ENCODE measurements at regions not wholly inside any gene's neighbourhood (a gene's known extent, or its start where the extent isn't known, plus 50 kb on each side); places are given as distances from the start of the nearest gene placed in this dataset.

DNA sequence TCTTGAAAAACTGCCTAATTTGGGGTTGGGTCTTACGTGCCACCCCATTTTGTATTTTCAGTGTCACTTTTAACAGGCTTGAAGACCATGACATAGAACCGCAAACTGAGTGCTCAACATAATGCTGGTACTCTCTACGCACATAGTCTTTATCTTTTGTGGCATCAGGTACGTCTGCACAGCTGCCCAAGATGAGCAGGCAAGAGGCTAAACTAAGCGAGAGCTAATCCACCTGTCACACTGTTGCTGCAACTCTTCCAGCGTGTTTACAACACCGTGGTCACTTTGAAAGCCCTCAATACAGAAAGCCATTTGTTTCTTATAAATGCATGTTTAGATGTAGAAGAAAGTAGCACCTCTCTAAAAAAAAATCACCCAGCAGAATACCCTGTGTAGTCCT, 270.0 kb upstream of the TCF4 start:
- Histone ChIP-seq H3K4me3 (ENCODE audit: insufficient read depth, low read length, poor library complexity, severe bottlenecking) (no peak overlapping the region), H3K9me3 (ENCODE audit: insufficient read depth, low read length) (no peaks in the 10 kb centered on the region), H2AFZ (ENCODE audit: low read depth, low read length, severe bottlenecking) (no peak overlapping the region), H3K36me3 (ENCODE audit: low read length) (no peaks in the 10 kb centered on the region), H3K79me2 (ENCODE audit: insufficient read depth, low read length) (no peaks in the 10 kb centered on the region), H3F3A (ENCODE audit: insufficient read depth) (no peaks in the 10 kb centered on the region), H3K27ac (ENCODE audit: low read depth, low read length) (no peak overlapping the region), H3K27me3 (ENCODE audit: low read length) (no peaks in the 10 kb centered on the region), H3K4me2 (ENCODE audit: low read depth, low read length, poor library complexity, severe bottlenecking) (no peak overlapping the region), H3K9ac (ENCODE audit: low read length) (no peak overlapping the region), H4K20me1 (ENCODE audit: low read depth, low read length) (no peaks in the 10 kb centered on the region), H3K9me2 (replicated peaks; ENCODE audit: insufficient read depth, low read length) (no peaks in the 10 kb centered on the region)
- no peak for TF ChIP-seq CTCF (IDR thresholded peaks at IDR 0.05; ENCODE audit: insufficient read depth, low read length, poor library complexity, severe bottlenecking)
- no peak for TF ChIP-seq EZH2phosphoT487 (conservative IDR thresholded peaks at IDR 0.05; ENCODE audit: low read length)

GRCh38 chr18:55857409-55857808, 269.4 kb upstream of the TCF4 start:
- Histone ChIP-seq H3K79me2 (ENCODE audit: insufficient read depth, low read length) (no peaks in the 10 kb centered on the region), H3K36me3 (ENCODE audit: low read length) (no peaks in the 10 kb centered on the region), H3K9me2 (replicated peaks; ENCODE audit: insufficient read depth, low read length) (no peaks in the 10 kb centered on the region), H2AFZ (ENCODE audit: low read depth, low read length, severe bottlenecking) (no peak overlapping the region), H3K4me2 (ENCODE audit: low read depth, low read length, poor library complexity, severe bottlenecking) (no peak overlapping the region), H3K27ac (ENCODE audit: low read depth, low read length) (no peak overlapping the region), H4K20me1 (ENCODE audit: low read depth, low read length) (no peaks in the 10 kb centered on the region), H3F3A (ENCODE audit: insufficient read depth) (no peaks in the 10 kb centered on the region), H3K9me3 (ENCODE audit: insufficient read depth, low read length) (no peaks in the 10 kb centered on the region), H3K4me3 (ENCODE audit: insufficient read depth, low read length, poor library complexity, severe bottlenecking) (no peak overlapping the region), H3K27me3 (ENCODE audit: low read length) (no peaks in the 10 kb centered on the region), H3K9ac (ENCODE audit: low read length) (no peak overlapping the region)
- TF ChIP-seq EZH2phosphoT487 (conservative IDR thresholded peaks at IDR 0.05; ENCODE audit: low read length) (no peak), CTCF (IDR thresholded peaks at IDR 0.05; ENCODE audit: insufficient read depth, low read length, poor library complexity, severe bottlenecking) (no peak)

DNA sequence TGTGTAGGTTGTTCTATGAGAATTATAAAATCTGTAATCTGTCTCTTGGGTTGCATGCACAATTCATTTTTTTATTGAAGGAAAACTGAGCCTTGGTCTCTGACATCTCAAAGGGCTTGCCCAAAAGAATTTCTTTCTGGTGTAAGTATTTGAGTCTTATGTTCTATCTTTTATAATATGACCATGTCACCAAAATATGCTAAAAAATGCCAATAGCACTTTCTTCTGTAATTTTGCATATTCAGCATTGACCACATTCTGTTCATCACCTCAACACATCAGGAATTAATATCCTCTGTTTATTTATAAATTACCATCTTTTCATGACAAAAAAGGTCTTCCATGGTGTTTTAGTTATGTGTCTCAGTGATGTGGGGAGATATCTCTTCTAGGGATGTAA, 268.7 kb upstream of the TCF4 start:
- H3K9ac ChIP-seq (ENCODE audit: low read length) = no peak overlapping the region

More for the DNA sequence above, 268.7 kb upstream of the TCF4 start:
- Histone ChIP-seq H3F3A (ENCODE audit: insufficient read depth) (no peaks in the 10 kb centered on the region), H3K36me3 (ENCODE audit: low read length) (no peaks in the 10 kb centered on the region), H3K79me2 (ENCODE audit: insufficient read depth, low read length) (no peaks in the 10 kb centered on the region), H3K9me2 (replicated peaks; ENCODE audit: insufficient read depth, low read length) (no peaks in the 10 kb centered on the region), H2AFZ (ENCODE audit: low read depth, low read length, severe bottlenecking) (no peak overlapping the region), H3K4me3 (ENCODE audit: insufficient read depth, low read length, poor library complexity, severe bottlenecking) (no peak overlapping the region), H3K4me2 (ENCODE audit: low read depth, low read length, poor library complexity, severe bottlenecking) (no peak overlapping the region), H3K27me3 (ENCODE audit: low read length) (no peaks in the 10 kb centered on the region), H4K20me1 (ENCODE audit: low read depth, low read length) (no peaks in the 10 kb centered on the region), H3K27ac (ENCODE audit: low read depth, low read length) (no peak overlapping the region), H3K9me3 (ENCODE audit: insufficient read depth, low read length) (no peaks in the 10 kb centered on the region)
- TF ChIP-seq EZH2phosphoT487 (conservative IDR thresholded peaks at IDR 0.05; ENCODE audit: low read length) (no peak), CTCF (IDR thresholded peaks at IDR 0.05; ENCODE audit: insufficient read depth, low read length, poor library complexity, severe bottlenecking) (no peak)

Data from SU-DHL-6 (cell line).